ENCODE measurements at regions not wholly inside any gene's neighbourhood (a gene's known extent, or its start where the extent isn't known, plus 50 kb on each side); places are given as distances from the start of the nearest gene placed in this dataset.

DNA sequence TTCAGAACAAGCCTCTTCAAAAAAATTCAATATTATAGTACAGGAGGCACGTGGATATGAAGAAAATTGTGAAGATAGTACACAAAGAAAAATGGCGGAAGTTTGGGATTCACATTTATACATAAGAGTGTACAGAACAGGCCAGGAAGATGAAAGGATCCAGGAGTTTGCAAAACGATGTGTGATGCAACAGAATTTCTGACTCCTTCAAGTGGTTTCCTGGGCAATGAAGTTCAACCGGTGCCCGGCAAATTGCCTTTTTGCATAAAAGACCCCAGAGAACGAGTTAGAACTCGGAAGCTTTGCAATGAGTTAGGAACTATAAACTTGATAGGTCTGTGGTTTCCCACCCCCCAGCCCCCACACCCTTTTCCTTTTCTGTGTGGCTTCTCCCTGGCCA, 189.1 kb downstream of the SALL1 start:
- no peak overlapping the region for H3K27ac Mint-ChIP-seq
- H3K4me3 Mint-ChIP-seq = no peak overlapping the region
- H3K27me3 Mint-ChIP-seq (ENCODE audit: low read depth, poor library complexity) = peaks cover 6% of the 10 kb centered on the region
- no peaks in the 10 kb centered on the region for H3K36me3 Mint-ChIP-seq (ENCODE audit: low read depth)
- TF ChIP-seq CTCF (IDR thresholded peaks at IDR 0.05) = no peak
- peaks cover 14% of the 10 kb centered on the region for H3K4me1 Mint-ChIP-seq
- no peaks in the 10 kb centered on the region for H3K9me3 Mint-ChIP-seq
- DNase-seq = no peak

GRCh38 chr16:50960517-50961202, 190.4 kb downstream of the SALL1 start:
- DNase-seq = peak; percentile 43
- Mint-ChIP-seq H3K4me3 (no peak overlapping the region), H3K9me3 (no peaks in the 10 kb centered on the region), H3K36me3 (ENCODE audit: low read depth) (no peaks in the 10 kb centered on the region), H3K4me1 (peaks cover 14% of the 10 kb centered on the region), H3K27ac (no peak overlapping the region), H3K27me3 (ENCODE audit: low read depth, poor library complexity) (peaks cover 8% of the 10 kb centered on the region)
- no peak for TF ChIP-seq CTCF (IDR thresholded peaks at IDR 0.05)

DNA sequence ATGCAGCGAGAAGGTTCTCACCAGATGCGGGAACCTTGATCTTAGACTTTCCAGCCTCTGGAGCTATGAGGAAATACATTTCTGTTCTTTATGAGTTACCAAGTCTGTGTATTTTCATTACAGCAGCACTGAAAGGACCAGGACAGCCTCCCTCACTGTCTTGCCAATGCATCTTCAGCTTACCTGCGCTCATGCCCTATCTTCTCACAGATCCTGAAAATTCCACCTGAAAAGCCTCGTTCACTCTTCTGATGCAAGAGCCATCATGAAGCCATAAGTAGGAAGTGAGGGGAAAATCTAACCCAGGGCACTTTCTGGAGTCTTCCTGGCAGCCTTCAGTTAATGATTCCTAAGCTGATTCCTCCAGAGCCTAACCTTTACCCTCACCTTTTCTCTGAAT, 194.0 kb downstream of the SALL1 start:
- no peak for DNase-seq
- Mint-ChIP-seq H3K4me3 (no peak overlapping the region), H3K36me3 (ENCODE audit: low read depth) (no peaks in the 10 kb centered on the region), H3K4me1 (peaks cover 20% of the 10 kb centered on the region), H3K27me3 (ENCODE audit: low read depth, poor library complexity) (peaks cover 16% of the 10 kb centered on the region), H3K9me3 (no peaks in the 10 kb centered on the region), H3K27ac (no peak overlapping the region)
- TF ChIP-seq CTCF (IDR thresholded peaks at IDR 0.05) = no peak

DNA sequence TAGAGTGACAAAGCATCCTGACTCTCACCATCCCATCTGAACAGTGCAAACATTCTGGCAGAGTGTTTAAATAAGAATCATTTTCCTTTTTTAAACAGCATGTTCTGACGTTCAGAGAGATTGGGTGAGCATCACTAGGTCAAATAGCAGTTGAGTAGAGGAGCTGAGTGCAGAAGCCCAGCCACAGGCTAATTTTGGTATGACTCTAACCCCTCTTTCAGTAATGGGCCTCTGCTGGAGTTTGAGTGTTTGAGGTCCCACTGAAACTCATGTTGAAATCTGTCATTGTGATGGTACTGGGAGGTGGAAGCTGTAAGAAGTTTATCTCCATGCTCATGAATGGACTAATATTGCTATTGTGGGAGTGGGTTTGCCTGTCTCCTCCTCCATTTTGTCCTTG, 194.4 kb downstream of the SALL1 start:
- H3K27ac Mint-ChIP-seq = no peak overlapping the region
- peaks cover 20% of the 10 kb centered on the region for H3K4me1 Mint-ChIP-seq
- DNase-seq = no peak
- H3K27me3 Mint-ChIP-seq (ENCODE audit: low read depth, poor library complexity) = peaks cover 16% of the 10 kb centered on the region
- no peaks in the 10 kb centered on the region for H3K9me3 Mint-ChIP-seq
- no peak overlapping the region for H3K4me3 Mint-ChIP-seq
- no peaks in the 10 kb centered on the region for H3K36me3 Mint-ChIP-seq (ENCODE audit: low read depth)
- no peak for TF ChIP-seq CTCF (IDR thresholded peaks at IDR 0.05)

GRCh38 chr16:50955311-50955710, 195.8 kb downstream of the SALL1 start:
- Mint-ChIP-seq H3K27me3 (ENCODE audit: low read depth, poor library complexity) (peaks cover 16% of the 10 kb centered on the region), H3K4me1 (peaks cover 7% of the 10 kb centered on the region), H3K36me3 (ENCODE audit: low read depth) (no peaks in the 10 kb centered on the region), H3K27ac (no peak overlapping the region), H3K4me3 (no peak overlapping the region), H3K9me3 (no peaks in the 10 kb centered on the region)
- no peak for TF ChIP-seq CTCF (IDR thresholded peaks at IDR 0.05)
- DNase-seq = no peak

DNA sequence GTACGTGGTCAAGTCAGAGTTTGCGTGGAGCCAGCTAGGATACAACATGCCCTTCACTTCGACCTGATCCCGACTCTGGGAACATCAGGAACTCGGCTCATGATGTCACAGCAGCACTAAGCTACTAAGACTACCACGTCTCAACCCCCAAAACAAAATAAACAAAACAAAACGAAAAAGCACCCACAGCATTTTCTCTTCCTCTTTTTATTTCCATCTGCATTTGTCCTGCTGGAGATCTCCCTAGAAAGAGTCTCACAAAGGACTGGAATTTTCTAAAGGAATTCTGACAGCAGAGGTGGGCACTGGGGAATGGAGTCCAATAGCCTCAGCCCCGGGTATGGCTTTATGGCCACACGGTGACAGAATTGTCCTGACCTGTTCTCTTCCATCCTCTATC, 196.6 kb downstream of the SALL1 start:
- Mint-ChIP-seq H3K9me3 (no peaks in the 10 kb centered on the region), H3K27me3 (ENCODE audit: low read depth, poor library complexity) (peaks cover 16% of the 10 kb centered on the region), H3K4me1 (peaks cover 6% of the 10 kb centered on the region), H3K4me3 (no peak overlapping the region), H3K36me3 (ENCODE audit: low read depth) (no peaks in the 10 kb centered on the region), H3K27ac (peak overlapping the region; percentile 83)
- DNase-seq = no peak
- TF ChIP-seq CTCF (IDR thresholded peaks at IDR 0.05) = no peak

Measured in nephron progenitor cell (in vitro differentiated cells).